Fibroblast of mammary gland (primary cell): ENCODE measurements at regions not wholly inside any gene's neighbourhood (a gene's known extent, or its start where the extent isn't known, plus 50 kb on each side); places are given as distances from the start of the nearest gene placed in this dataset.

Source experiments
- DNase-seq: peaks from one replicate; pipeline ENCODE4 v3.0.0-alpha.2; 2010; ENCODE audit warnings: low read depth
- H3K4me3 ChIP-seq: 2 replicates; pipeline ENCODE4 v1.5.1; 2011; ENCODE audit warnings: low read depth, mild to moderate bottlenecking, low read length, moderate library complexity; ENCODE audit not compliant: control insufficient read depth
- CTCF ChIP-seq: conservative IDR thresholded peaks from 2 replicates; pipeline ENCODE4 v1.5.1; 2011; ENCODE audit warnings: low read depth, low read length, inconsistent platforms; ENCODE audit not compliant: control insufficient read depth, insufficient read depth

DNA sequence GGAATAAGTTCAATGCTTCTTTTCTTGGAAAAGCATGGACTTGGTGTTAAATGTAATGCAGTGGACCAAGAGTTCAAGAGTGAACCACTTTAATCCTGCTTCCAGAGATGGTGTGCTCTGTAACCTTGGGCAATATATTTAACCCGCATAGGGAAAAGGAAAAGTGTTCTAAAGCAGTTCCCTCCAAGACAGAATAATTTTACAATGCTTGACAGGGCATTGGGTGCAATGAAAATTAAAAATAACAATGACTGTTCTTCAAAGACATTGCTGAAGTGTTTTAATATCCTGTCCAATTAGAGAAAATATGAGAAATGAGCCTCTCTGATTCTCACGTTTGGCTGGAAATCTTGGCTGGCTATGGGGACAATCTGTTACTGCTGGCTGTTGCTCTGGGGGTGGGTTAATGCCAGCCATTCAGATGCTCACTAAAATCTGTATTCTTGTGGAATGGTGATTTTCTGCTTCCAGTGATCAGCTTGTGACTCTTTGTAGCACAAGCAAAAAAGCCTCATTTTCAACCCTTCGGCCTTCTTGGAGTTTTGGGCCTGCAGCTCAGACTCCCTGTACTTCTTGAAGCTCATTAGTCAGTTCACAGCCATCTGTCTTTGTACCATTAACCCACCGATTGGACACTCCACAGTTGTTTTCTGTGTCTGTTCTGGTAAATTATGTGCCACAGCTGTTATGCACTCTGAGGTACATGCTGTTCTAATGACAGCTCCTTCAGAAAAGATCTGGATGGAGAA lies 310.6 kb downstream of the LMO7 start:
- DNase-seq: no peak
- H3K4me3 ChIP-seq: no peak overlapping the region
- no peak for TF ChIP-seq CTCF

DNA sequence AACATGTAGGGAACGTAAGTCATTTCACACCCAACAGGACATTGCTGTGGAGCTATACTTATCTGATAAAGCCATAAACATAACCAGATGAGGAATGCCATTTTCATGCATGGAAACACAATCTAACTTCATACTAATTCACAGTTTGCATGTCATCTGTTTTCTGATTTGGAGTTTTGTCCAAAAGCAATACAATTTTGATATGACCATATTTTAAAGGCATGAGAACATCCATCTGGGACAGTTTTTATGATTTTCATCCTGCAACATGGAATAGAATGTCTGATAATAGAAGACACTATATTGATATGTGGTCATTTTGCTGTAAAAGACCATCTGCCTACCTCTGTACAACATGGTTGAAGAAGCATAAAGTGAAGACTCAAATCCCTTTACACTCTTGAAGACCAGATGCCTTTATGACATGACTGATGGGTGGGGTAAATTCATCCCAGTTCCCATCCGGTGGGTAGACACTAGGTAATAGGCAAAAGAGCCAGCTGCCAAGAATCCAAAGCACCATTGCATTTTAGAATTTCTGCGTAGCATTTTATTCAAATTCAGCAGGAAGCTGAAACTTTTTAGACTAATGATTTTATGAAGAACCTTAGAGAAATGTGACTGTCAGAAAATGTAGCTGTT lies 309.8 kb downstream of the LMO7 start:
- TF ChIP-seq CTCF: no peak
- no peak for DNase-seq
- H3K4me3 ChIP-seq: no peak overlapping the region

- no peak overlapping the region for H3K4me3 ChIP-seq
- peak; percentile 68 for DNase-seq
- TF ChIP-seq CTCF: no peak
Measured at GRCh38 chr13:75938811-75939560, 302.9 kb downstream of the LMO7 start.

GRCh38 chr13:75936791-75937190 lies 300.7 kb downstream of the LMO7 start:
- no peak overlapping the region for H3K4me3 ChIP-seq
- no peak for TF ChIP-seq CTCF
- DNase-seq: no peak

DNA sequence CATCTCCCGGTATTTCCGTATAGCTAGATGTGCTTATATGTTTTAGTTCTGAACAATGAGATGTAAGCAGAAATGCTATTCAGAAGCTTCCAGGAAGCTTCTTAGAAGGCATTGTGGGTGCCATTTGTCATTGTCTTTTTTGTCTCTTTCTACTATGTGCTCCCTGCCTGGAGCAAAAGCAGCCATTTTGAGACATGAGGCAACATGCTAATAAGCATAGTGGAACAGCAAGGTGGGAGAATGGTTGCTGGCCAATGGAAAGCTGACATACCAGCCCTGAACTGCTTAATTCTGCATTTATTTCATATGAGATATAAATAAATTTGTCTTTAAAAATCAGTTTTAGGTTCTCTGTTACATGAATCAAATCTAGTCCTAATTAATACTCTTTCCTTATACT lies 299.7 kb downstream of the LMO7 start:
- no peak overlapping the region for H3K4me3 ChIP-seq
- TF ChIP-seq CTCF: no peak
- no peak for DNase-seq

GRCh38 chr13:75934889-75935288 lies 298.8 kb downstream of the LMO7 start:
- peak; percentile 71 for DNase-seq
- H3K4me3 ChIP-seq: no peak overlapping the region
- no peak for TF ChIP-seq CTCF
